ENCODE measurements at regions not wholly inside any gene's neighbourhood (a gene's known extent, or its start where the extent isn't known, plus 50 kb on each side); places are given as distances from the start of the nearest gene placed in this dataset.

DNA sequence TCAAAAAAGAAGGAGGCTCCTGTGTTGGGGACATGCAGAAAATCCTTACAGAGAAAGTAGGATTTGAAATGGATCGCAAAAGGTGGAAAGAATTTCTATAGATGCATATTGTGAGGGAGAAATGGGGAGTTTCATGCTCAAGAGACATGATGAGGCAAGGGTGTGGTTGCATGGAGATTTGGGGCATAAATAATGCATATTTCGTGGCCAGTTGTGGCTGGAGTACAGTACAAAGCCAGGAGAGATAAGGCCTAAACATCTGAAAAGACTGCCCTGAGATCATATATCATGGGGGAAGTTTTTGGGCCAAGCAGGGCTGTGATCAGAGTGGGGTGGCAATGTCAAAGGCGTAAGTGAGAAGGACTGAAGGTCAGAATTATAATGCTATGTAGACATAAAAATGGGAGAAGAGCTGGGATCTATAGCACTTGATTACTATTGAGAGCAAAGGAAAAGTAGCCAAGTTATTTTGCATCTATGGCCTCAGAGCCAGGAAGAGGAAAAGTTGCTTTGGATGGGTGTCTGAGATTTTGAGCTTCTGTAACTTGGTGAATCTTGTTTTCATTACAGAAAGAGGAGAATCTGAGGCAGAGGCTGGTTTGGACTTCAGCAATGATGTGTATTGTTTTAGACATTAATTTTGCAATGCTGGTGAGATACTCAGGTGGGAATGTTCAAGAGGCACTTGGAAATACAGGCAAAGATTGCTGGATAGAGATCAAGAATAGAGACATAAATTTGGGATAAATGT, 166.6 kb downstream of the INHBA start:
- TF ChIP-seq POLR2AphosphoS5 (IDR thresholded peaks at IDR 0.05; ENCODE audit: low read depth, low read length) (no peak), POLR2A (IDR thresholded peaks at IDR 0.05; ENCODE audit: low read depth, low read length) (no peak)
